HEK293 (cell line): ENCODE measurements at regions not wholly inside any gene's neighbourhood (a gene's known extent, or its start where the extent isn't known, plus 50 kb on each side); places are given as distances from the start of the nearest gene placed in this dataset.

Source experiments
- CTCF ChIA-PET: fragments of 350-600 bp; formaldehyde crosslinking; extraction: SDS; loops from one replicate; lab custom pipeline; 2021; ENCODE audit warnings: antibody characterized with exemption; lab: Yijun Ruan, JAX
- POLR2A ChIA-PET: fragments of 300-600 bp; formaldehyde crosslinking; extraction: SDS; loops from one replicate; lab custom pipeline; 2020; ENCODE audit warnings: antibody characterized with exemption, inconsistent platforms; lab: Yijun Ruan, JAX
- H3K27ac ChIP-seq: fragments of 200-500 bp; sonication (Bioruptor generic); 2 replicates; pipeline ENCODE4 v1.5.1; 2014; ENCODE audit warnings: low read depth, low read length, control low read depth, inconsistent platforms; ENCODE audit errors: extremely low read depth
- H3K36me3 ChIP-seq, 2 experiments: fragments of 200-500 bp in 1 of 2; sonication (Bioruptor generic) in 1 of 2; 1 replicate in 1 of 2; 2 replicates in 1 of 2; pipeline ENCODE4 v1.5.1; 2014 to 2017; ENCODE audit warnings: inconsistent platforms in 2 of 2, low read length in 2 of 2; ENCODE audit not compliant: control insufficient read depth in 2 of 2, insufficient read depth in 1 of 2
- H3K4me1 ChIP-seq: fragments of 200-500 bp; sonication (Bioruptor generic); 2 replicates; pipeline ENCODE4 v1.5.1; 2014; ENCODE audit warnings: mild to moderate bottlenecking, low read length, inconsistent platforms; ENCODE audit not compliant: control insufficient read depth, insufficient read depth
- H3K4me3 ChIP-seq: 2 replicates; pipeline ENCODE4 v1.5.1; 2011; ENCODE audit warnings: low read depth, mild to moderate bottlenecking, control low read depth, low read length, moderate library complexity
- H3K9me3 ChIP-seq: fragments of 200-500 bp; sonication (Bioruptor generic); 2 replicates; pipeline ENCODE4 v1.5.1; 2014; ENCODE audit warnings: low read depth, low read length, inconsistent platforms; ENCODE audit not compliant: control insufficient read depth, insufficient read depth
- BCL11A ChIP-seq: fragments of 450-650 bp; formaldehyde crosslinking; IDR thresholded peaks from 2 replicates; pipeline ENCODE4 v1.5.1; 2016; ENCODE audit warnings: low read depth, missing biosample characterization, missing genetic modification characterization
- IKZF3 ChIP-seq: fragments of 450-650 bp; IDR thresholded peaks from 2 replicates; pipeline ENCODE4 v1.5.0; 2018; ENCODE audit warnings: missing biosample characterization, mild to moderate bottlenecking, missing genetic modification characterization, moderate library complexity
- REPIN1 ChIP-seq: fragments of 450-650 bp; formaldehyde crosslinking; IDR thresholded peaks from 2 replicates; pipeline ENCODE4 v1.5.1; 2017; ENCODE audit warnings: missing biosample characterization, missing genetic modification characterization, low read depth
- SCRT2 ChIP-seq: fragments of 450-650 bp; formaldehyde crosslinking; IDR thresholded peaks from 2 replicates; pipeline ENCODE4 v1.5.1; 2016; ENCODE audit warnings: missing biosample characterization, missing genetic modification characterization
- SP7 ChIP-seq: fragments of 450-650 bp; formaldehyde crosslinking; IDR thresholded peaks from 2 replicates; pipeline ENCODE4 v1.5.1; 2016; ENCODE audit warnings: missing biosample characterization, missing genetic modification characterization
- ZBTB21 ChIP-seq: fragments of 450-650 bp; formaldehyde crosslinking; IDR thresholded peaks from 2 replicates; pipeline ENCODE4 v1.5.1; 2017; ENCODE audit warnings: missing biosample characterization, missing genetic modification characterization
- ZFP69B ChIP-seq: fragments of 450-650 bp; formaldehyde crosslinking; IDR thresholded peaks from 2 replicates; pipeline ENCODE4 v1.5.1; 2016; ENCODE audit warnings: missing biosample characterization, missing genetic modification characterization
- ZNF114 ChIP-seq: fragments of 450-650 bp; formaldehyde crosslinking; IDR thresholded peaks from 2 replicates; pipeline ENCODE4 v1.5.0; 2017; ENCODE audit warnings: missing biosample characterization, missing genetic modification characterization
- ZNF121 ChIP-seq: fragments of 450-650 bp; formaldehyde crosslinking; IDR thresholded peaks from 2 replicates; pipeline ENCODE4 v1.5.1; 2016; ENCODE audit warnings: missing biosample characterization, missing genetic modification characterization
- ZNF133 ChIP-seq: fragments of 450-650 bp; formaldehyde crosslinking; IDR thresholded peaks from 2 replicates; pipeline ENCODE4 v1.5.1; 2016; ENCODE audit warnings: missing biosample characterization, missing genetic modification characterization
- ZNF155 ChIP-seq: fragments of 450-650 bp; formaldehyde crosslinking; IDR thresholded peaks from 2 replicates; pipeline ENCODE4 v1.5.1; 2016; ENCODE audit warnings: missing biosample characterization, missing genetic modification characterization
- ZNF2 ChIP-seq: fragments of 450-650 bp; formaldehyde crosslinking; IDR thresholded peaks from 2 replicates; pipeline ENCODE4 v1.5.1; 2016; ENCODE audit warnings: missing biosample characterization, missing genetic modification characterization
- ZNF311 ChIP-seq: fragments of 450-650 bp; formaldehyde crosslinking; IDR thresholded peaks from 2 replicates; pipeline ENCODE4 v1.5.1; 2017; ENCODE audit warnings: missing biosample characterization, missing genetic modification characterization, borderline replicate concordance
- ZNF350 ChIP-seq: fragments of 450-650 bp; formaldehyde crosslinking; IDR thresholded peaks from 2 replicates; pipeline ENCODE4 v1.5.0; 2017; ENCODE audit warnings: missing biosample characterization, mild to moderate bottlenecking, missing genetic modification characterization
- ZNF391 ChIP-seq: fragments of 450-650 bp; formaldehyde crosslinking; IDR thresholded peaks from 2 replicates; pipeline ENCODE4 v1.5.1; 2016; ENCODE audit warnings: low read depth, missing biosample characterization, missing genetic modification characterization, borderline replicate concordance
- ZNF548 ChIP-seq: fragments of 450-650 bp; formaldehyde crosslinking; IDR thresholded peaks from 2 replicates; pipeline ENCODE4 v1.5.1; 2016; ENCODE audit warnings: missing biosample characterization, missing genetic modification characterization
- ZNF596 ChIP-seq: fragments of 450-650 bp; IDR thresholded peaks from 2 replicates; pipeline ENCODE4 v1.5.0; 2018; ENCODE audit warnings: missing biosample characterization, mild to moderate bottlenecking, missing genetic modification characterization, moderate library complexity
- ZNF660 ChIP-seq: fragments of 450-650 bp; IDR thresholded peaks from 2 replicates; pipeline ENCODE4 v1.5.1; 2018; ENCODE audit warnings: missing biosample characterization, mild to moderate bottlenecking, missing genetic modification characterization
- ZNF747 ChIP-seq: fragments of 450-650 bp; formaldehyde crosslinking; IDR thresholded peaks from 2 replicates; pipeline ENCODE4 v1.5.1; 2016; ENCODE audit warnings: missing biosample characterization, missing genetic modification characterization
- ZSCAN30 ChIP-seq: fragments of 450-650 bp; IDR thresholded peaks from 2 replicates; pipeline ENCODE4 v1.5.1; 2018; ENCODE audit warnings: missing biosample characterization, mild to moderate bottlenecking, missing genetic modification characterization, moderate library complexity
- TF ChIP-seq, protein P1 (sequence below): fragments of 450-650 bp; formaldehyde crosslinking; IDR thresholded peaks from 2 replicates; pipeline ENCODE4 v1.5.1; 2016; ENCODE audit warnings: missing biosample characterization, missing genetic modification characterization
- TF ChIP-seq, protein P2 (sequence below): fragments of 450-650 bp; formaldehyde crosslinking; conservative IDR thresholded peaks from 2 replicates; pipeline ENCODE4 v1.5.1; 2016; ENCODE audit warnings: low read depth, missing biosample characterization, missing genetic modification characterization
- TF ChIP-seq, protein P3 (sequence below): fragments of 450-650 bp; formaldehyde crosslinking; IDR thresholded peaks from 2 replicates; pipeline ENCODE4 v1.5.1; 2016; ENCODE audit warnings: missing biosample characterization, missing genetic modification characterization
- TF ChIP-seq, protein P4 (sequence below): fragments of 450-650 bp; formaldehyde crosslinking; IDR thresholded peaks from 2 replicates; pipeline ENCODE4 v1.5.1; 2016; ENCODE audit warnings: missing biosample characterization, missing genetic modification characterization

DNA sequence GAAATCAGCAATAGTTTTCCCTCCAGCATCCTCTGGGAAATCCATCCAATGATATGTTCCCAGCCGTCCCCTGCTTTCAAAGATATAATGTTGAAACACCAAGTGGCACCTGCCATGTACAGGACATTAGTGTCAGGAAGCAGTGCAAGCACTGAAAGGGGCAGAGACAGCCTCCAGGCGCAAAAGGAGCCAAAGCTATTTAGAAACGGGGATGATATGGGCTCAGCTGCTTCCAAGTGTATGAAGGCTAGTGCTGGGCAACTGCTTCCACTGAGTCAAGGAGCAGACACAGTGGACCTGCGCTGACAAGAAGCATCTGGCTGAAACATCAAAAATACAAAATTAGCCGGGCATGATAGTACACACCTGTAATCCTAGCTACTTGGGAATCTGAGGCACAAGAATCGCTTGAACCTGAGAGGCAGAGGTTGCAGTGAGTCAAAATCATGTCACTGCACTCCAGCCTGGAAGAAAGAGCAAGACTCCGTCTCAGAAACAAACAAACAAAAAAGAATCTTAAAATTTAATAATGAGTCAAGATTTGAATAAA is 119.7 kb downstream of the AQP9 start:
- CTCF ChIA-PET: interaction anchor here (0.7 kb wide), 1 partner anchor 560 kb away, joined by 3 read pairs; no protein-coding TSS in a partner anchor
- Histone ChIP-seq H3K4me1 (no peaks in the 10 kb centered on the region; the same call in 1 of the 2 replicates), H3K27ac (no peak overlapping the region), H3K4me3 (no peak overlapping the region), H3K9me3 (no peaks in the 10 kb centered on the region), H3K36me3 (no peaks in the 10 kb centered on the region)
- TF ChIP-seq REPIN1 (tag by site-specific recombination) (no peak), ZNF660 (tag by site-specific recombination) (no peak), ZNF155 (tag by site-specific recombination) (no peak), IKZF3 (tag by site-specific recombination) (no peak), ZNF133 (tag by site-specific recombination) (no peak), ZNF114 (no peak), ZFP69B (tag by site-specific recombination) (no peak), ZNF548 (tag by site-specific recombination) (no peak), SCRT2 (tag by site-specific recombination) (no peak), ZBTB21 (no peak), BCL11A (tag by site-specific recombination) (no peak), ZNF391 (tag by site-specific recombination) (no peak), ZSCAN30 (no peak), ZNF2 (tag by site-specific recombination) (no peak)
- TF ChIP-seq, protein P1, sequence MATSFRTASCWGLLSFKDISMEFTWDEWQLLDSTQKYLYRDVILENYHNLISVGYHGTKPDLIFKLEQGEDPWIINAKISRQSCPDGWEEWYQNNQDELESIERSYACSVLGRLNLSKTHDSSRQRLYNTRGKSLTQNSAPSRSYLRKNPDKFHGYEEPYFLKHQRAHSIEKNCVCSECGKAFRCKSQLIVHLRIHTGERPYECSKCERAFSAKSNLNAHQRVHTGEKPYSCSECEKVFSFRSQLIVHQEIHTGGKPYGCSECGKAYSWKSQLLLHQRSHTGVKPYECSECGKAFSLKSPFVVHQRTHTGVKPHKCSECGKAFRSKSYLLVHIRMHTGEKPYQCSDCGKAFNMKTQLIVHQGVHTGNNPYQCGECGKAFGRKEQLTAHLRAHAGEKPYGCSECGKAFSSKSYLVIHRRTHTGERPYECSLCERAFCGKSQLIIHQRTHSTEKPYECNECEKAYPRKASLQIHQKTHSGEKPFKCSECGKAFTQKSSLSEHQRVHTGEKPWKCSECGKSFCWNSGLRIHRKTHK (tag by site-specific recombination): no peak
- POLR2A ChIA-PET: no interaction called here

DNA sequence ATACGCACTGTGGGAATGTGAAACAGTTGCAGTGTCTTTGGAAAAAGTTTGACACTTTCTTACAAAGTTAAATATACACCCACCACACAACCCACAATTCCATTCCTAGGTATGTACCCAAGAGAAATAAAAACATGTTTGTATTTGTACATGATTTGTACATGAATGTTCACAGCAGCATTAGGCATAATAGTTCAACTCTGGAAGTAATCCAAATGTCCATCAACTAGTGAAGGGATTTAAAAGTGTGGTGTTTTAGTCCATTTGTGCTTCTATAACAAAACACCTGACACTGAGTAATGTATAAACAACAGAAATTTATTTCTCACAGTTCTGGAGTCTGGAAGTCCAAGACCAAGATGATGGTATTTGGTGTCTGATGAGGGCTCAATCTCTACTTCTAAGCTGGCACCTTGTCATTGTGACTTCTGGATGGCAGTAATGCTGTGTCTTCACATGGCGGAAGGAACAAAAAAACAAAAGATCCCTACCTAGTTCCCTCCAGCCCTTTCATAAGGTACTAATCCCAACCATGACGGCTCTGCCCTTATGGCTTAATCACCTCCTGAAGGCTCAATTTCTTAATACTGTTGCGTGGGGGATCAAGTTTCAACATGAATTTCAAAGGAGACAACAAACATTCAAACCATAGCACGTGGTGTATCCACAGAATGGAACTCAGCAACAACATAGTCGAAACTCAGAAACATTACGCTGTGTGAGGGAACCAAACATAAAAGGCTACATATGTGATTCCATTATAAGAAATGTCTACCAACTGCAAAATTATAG is 120.5 kb downstream of the AQP9 start:
- CTCF ChIA-PET: no interaction called here
- POLR2A ChIA-PET: no interaction called here
- no peak for TF ChIP-seq ZNF350 (tag by site-specific recombination)
- TF ChIP-seq ZNF596 (tag by site-specific recombination): no peak
- TF ChIP-seq, protein P2, sequence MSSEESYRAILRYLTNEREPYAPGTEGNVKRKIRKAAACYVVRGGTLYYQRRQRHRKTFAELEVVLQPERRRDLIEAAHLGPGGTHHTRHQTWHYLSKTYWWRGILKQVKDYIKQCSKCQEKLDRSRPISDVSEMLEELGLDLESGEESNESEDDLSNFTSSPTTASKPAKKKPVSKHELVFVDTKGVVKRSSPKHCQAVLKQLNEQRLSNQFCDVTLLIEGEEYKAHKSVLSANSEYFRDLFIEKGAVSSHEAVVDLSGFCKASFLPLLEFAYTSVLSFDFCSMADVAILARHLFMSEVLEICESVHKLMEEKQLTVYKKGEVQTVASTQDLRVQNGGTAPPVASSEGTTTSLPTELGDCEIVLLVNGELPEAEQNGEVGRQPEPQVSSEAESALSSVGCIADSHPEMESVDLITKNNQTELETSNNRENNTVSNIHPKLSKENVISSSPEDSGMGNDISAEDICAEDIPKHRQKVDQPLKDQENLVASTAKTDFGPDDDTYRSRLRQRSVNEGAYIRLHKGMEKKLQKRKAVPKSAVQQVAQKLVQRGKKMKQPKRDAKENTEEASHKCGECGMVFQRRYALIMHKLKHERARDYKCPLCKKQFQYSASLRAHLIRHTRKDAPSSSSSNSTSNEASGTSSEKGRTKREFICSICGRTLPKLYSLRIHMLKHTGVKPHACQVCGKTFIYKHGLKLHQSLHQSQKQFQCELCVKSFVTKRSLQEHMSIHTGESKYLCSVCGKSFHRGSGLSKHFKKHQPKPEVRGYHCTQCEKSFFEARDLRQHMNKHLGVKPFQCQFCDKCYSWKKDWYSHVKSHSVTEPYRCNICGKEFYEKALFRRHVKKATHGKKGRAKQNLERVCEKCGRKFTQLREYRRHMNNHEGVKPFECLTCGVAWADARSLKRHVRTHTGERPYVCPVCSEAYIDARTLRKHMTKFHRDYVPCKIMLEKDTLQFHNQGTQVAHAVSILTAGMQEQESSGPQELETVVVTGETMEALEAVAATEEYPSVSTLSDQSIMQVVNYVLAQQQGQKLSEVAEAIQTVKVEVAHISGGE (tag by site-specific recombination): no peak
- no peak for TF ChIP-seq SP7
- TF ChIP-seq ZNF311 (tag by site-specific recombination): no peak
- TF ChIP-seq ZNF121 (tag by site-specific recombination): no peak
- TF ChIP-seq ZNF747 (tag by site-specific recombination): no peak
- TF ChIP-seq, protein P3, sequence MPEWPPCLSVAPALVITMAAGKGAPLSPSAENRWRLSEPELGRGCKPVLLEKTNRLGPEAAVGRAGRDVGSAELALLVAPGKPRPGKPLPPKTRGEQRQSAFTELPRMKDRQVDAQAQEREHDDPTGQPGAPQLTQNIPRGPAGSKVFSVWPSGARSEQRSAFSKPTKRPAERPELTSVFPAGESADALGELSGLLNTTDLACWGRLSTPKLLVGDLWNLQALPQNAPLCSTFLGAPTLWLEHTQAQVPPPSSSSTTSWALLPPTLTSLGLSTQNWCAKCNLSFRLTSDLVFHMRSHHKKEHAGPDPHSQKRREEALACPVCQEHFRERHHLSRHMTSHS (tag by site-specific recombination): no peak
- TF ChIP-seq, protein P4, sequence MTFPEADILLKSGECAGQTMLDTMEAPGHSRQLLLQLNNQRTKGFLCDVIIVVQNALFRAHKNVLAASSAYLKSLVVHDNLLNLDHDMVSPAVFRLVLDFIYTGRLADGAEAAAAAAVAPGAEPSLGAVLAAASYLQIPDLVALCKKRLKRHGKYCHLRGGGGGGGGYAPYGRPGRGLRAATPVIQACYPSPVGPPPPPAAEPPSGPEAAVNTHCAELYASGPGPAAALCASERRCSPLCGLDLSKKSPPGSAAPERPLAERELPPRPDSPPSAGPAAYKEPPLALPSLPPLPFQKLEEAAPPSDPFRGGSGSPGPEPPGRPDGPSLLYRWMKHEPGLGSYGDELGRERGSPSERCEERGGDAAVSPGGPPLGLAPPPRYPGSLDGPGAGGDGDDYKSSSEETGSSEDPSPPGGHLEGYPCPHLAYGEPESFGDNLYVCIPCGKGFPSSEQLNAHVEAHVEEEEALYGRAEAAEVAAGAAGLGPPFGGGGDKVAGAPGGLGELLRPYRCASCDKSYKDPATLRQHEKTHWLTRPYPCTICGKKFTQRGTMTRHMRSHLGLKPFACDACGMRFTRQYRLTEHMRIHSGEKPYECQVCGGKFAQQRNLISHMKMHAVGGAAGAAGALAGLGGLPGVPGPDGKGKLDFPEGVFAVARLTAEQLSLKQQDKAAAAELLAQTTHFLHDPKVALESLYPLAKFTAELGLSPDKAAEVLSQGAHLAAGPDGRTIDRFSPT (tag by site-specific recombination): no peak
- H3K36me3 ChIP-seq: no peaks in the 10 kb centered on the region
- no peak overlapping the region for H3K4me3 ChIP-seq
- H3K9me3 ChIP-seq: no peaks in the 10 kb centered on the region
- H3K4me1 ChIP-seq: no peaks in the 10 kb centered on the region; the same call in 1 of the 2 replicates
- no peak overlapping the region for H3K27ac ChIP-seq
